B cell (primary cell): ENCODE measurements at regions not wholly inside any gene's neighbourhood (a gene's known extent, or its start where the extent isn't known, plus 50 kb on each side); places are given as distances from the start of the nearest gene placed in this dataset.

Source experiments
- ATAC-seq: fragments of 200-7000 bp; cut with Tn5 transposase; one replicate; pipeline ENCODE4 v1.10.0; 2021; ENCODE audit warnings: low read depth, mild to moderate bottlenecking, moderate number of reproducible peaks, moderate library complexity
- CTCF ChIA-PET: fragments of 350-600 bp; sonication (Branson Sonifier 250); formaldehyde crosslinking; loops from one replicate; lab custom pipeline; 2021; ENCODE audit warnings: antibody characterized with exemption, inconsistent platforms; lab: Charles Lee
- POLR2A ChIA-PET: fragments of 350-600 bp; sonication (Branson Sonifier 250); formaldehyde crosslinking; loops from one replicate; lab custom pipeline; 2021; ENCODE audit warnings: antibody characterized with exemption; lab: Charles Lee
- DNase-seq: peaks from one replicate; pipeline ENCODE4 v3.0.0; 2013
- H2AFZ ChIP-seq: 2 replicates; pipeline ENCODE4 v1.6.1; 2012; ENCODE audit warnings: mild to moderate bottlenecking, low read depth, low read length; ENCODE audit not compliant: insufficient read depth, poor library complexity, severe bottlenecking
- H3K27ac ChIP-seq, 2 donors: 1 replicate in 1 of 2; 2 replicates in 1 of 2; pipeline ENCODE4 v1.5.1; 2012 to 2013; ENCODE audit warnings: low read length in 2 of 2, mild to moderate bottlenecking in 2 of 2, moderate library complexity in 1 of 2
- H3K27me3 ChIP-seq, 4 experiments: fragments of 200-600 bp in 1 of 4; sonication (generic) in 1 of 4; replicated peaks in 1 of 4; 1 replicate in 2 of 4; 2 replicates in 2 of 4; pipeline versions ENCODE4 v1.6.1 to v1.7.0; 2013 to 2016; ENCODE audit warnings: low read length in 3 of 4, mild to moderate bottlenecking in 2 of 4, mixed read lengths in 1 of 4, moderate library complexity in 1 of 4; ENCODE audit not compliant: insufficient read depth in 4 of 4, control insufficient read depth in 3 of 4; ENCODE audit errors: control extremely low read depth in 1 of 4
- H3K36me3 ChIP-seq, 2 experiments: replicated peaks in 1 of 2; 1 replicate in 1 of 2; 2 replicates in 1 of 2; pipeline versions ENCODE4 v1.6.1 to v1.7.1; 2013; ENCODE audit warnings: low read length in 1 of 2; ENCODE audit not compliant: insufficient read depth in 2 of 2, control insufficient read depth in 1 of 2; ENCODE audit errors: control extremely low read depth in 1 of 2, extremely low read depth in 1 of 2
- H3K4me1 ChIP-seq, 2 donors: fragments of 200-600 bp in 1 of 2; sonication (generic) in 1 of 2; 1 replicate in 1 of 2; 2 replicates in 1 of 2; pipeline versions ENCODE4 v1.5.1 to v1.6.1; 2013 to 2017; ENCODE audit warnings: low read length in 2 of 2; ENCODE audit not compliant: control insufficient read depth in 2 of 2, insufficient read depth in 2 of 2
- H3K4me2 ChIP-seq: replicated peaks from 2 replicates; pipeline ENCODE3; 2012; ENCODE audit warnings: mild to moderate bottlenecking, low read depth, low read length; ENCODE audit not compliant: poor library complexity, severe bottlenecking
- H3K4me3 ChIP-seq, 5 experiments: fragments of 200-600 bp in 1 of 5; sonication (generic) in 1 of 5; 1 replicate in 3 of 5; 2 replicates in 2 of 5; pipeline versions ENCODE4 v1.5.1 to v1.7.0; 2011 to 2016; ENCODE audit warnings: low read length in 4 of 5, mild to moderate bottlenecking in 4 of 5, low read depth in 2 of 5, control low read depth in 1 of 5, moderate library complexity in 1 of 5; ENCODE audit not compliant: insufficient read depth in 1 of 5; ENCODE audit errors: control extremely low read depth in 1 of 5, extremely low read depth in 1 of 5
- H3K79me2 ChIP-seq: fragments of 200-600 bp; sonication (generic); one replicate; pipeline ENCODE4 v1.6.0; 2016; ENCODE audit warnings: low read length; ENCODE audit not compliant: control insufficient read depth, insufficient read depth
- H3K9ac ChIP-seq: fragments of 200-600 bp; sonication (generic); 2 replicates; pipeline ENCODE4 v1.6.1; 2017; ENCODE audit warnings: mild to moderate bottlenecking, low read length, moderate library complexity
- H3K9me3 ChIP-seq, 3 donors: one replicate each; pipeline versions ENCODE4 v1.6.1 to v1.7.1; 2013; ENCODE audit warnings: low read length in 2 of 3; ENCODE audit not compliant: control insufficient read depth in 2 of 3, insufficient read depth in 1 of 3; ENCODE audit errors: control extremely low read depth in 1 of 3
- H4K20me1 ChIP-seq: 2 replicates; pipeline ENCODE4 v1.6.0; 2012; ENCODE audit warnings: mild to moderate bottlenecking, low read length; ENCODE audit not compliant: insufficient read depth, control insufficient read depth, poor library complexity, severe bottlenecking
- H3K27ac Mint-ChIP-seq: one replicate; pipeline ENCODE4 v1.8.0; 2021; ENCODE audit warnings: mixed read lengths
- H3K27me3 Mint-ChIP-seq: one replicate; pipeline ENCODE4 v1.8.0; 2021; ENCODE audit warnings: mixed read lengths
- H3K4me1 Mint-ChIP-seq: one replicate; pipeline ENCODE4 v1.8.0; 2021; ENCODE audit warnings: mixed read lengths
- H3K4me3 Mint-ChIP-seq: one replicate; pipeline ENCODE4 v1.8.0; 2021; ENCODE audit warnings: mixed read lengths
- H3K9me3 Mint-ChIP-seq: one replicate; pipeline ENCODE4 v1.8.0; 2022; ENCODE audit warnings: mixed read lengths; ENCODE audit not compliant: insufficient read depth
- EZH2 ChIP-seq: IDR thresholded peaks from 2 replicates; pipeline ENCODE4 v1.6.1; 2012; ENCODE audit warnings: borderline replicate concordance, low read depth, mild to moderate bottlenecking, moderate library complexity, low read length; ENCODE audit not compliant: insufficient read depth, poor library complexity, severe bottlenecking
- WGBS: methylation state at CpG from one replicate; pipeline ENCODE4 v1.1.5; 2013; ENCODE audit warnings: missing lambda C conversion rate; ENCODE audit not compliant: insufficient coverage; 5-methylcytosine and 5-hydroxymethylcytosine counted together
- intact Hi-C: fragments of 100-400 bp; cut with micrococcal nuclease; formaldehyde crosslinking; loops from one replicate; pipeline ENCODE4 v1.10.0; 2022
- TF ChIP-seq, protein P1 (sequence below): fragments of 200-600 bp; IDR thresholded peaks from one replicate; pipeline ENCODE4 v1.8.0; 2022; ENCODE audit warnings: antibody characterized with exemption, mild to moderate bottlenecking

DNA sequence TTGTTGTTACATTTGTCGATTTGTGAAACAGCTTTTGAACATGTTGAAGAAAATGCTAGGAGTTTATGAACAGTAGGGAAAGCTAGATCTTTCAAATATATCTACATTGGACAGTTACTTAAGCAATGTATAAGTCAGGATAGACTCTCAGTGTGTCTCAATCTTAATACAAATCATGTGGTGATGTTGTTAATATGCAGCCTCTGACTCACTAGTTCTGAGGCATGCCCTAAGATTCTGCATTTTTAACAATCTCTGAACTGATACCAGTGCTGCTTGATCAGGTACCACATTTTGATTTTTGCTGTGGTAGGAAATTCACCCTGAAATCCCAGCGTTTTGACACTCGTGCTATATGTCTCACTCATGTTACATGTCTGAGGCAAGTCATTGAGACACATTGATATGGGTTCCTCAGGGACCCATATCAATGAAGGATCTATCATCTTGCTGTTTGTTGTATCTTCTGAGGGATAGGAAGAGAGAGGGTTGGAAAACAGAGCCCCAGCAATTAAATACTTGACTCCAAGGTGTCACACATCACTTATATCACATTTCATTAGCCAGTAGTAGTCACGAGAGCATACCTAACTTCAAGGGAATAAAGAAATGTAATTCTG is 597.9 kb downstream of the TAFA4 start:
- Histone ChIP-seq H3K4me1 (no peaks in the 10 kb centered on the region), H3K4me3 (no peak overlapping the region), H3K9ac (no peak overlapping the region), H3K27ac (no peak overlapping the region), H3K27me3 (no peaks in the 10 kb centered on the region), H2AFZ (no peak overlapping the region), H4K20me1 (no peaks in the 10 kb centered on the region), H3K79me2 (no peaks in the 10 kb centered on the region), H3K36me3 (no peaks in the 10 kb centered on the region), H3K4me2 (no peak overlapping the region), H3K9me3 (peaks cover 0 to 4% (median 0%) of the 10 kb centered on the region in 3 donors)
- CTCF ChIA-PET, result no interaction called here
- intact Hi-C loops, result no loop called here
- DNase-seq (no peak), ATAC-seq (no peak)
- Mint-ChIP-seq H3K4me1 (no peaks in the 10 kb centered on the region), H3K27me3 (no peaks in the 10 kb centered on the region), H3K27ac (no peak overlapping the region), H3K4me3 (no peak overlapping the region), H3K9me3 (peaks cover 2% of the 10 kb centered on the region)
- TF ChIP-seq, protein P1, sequence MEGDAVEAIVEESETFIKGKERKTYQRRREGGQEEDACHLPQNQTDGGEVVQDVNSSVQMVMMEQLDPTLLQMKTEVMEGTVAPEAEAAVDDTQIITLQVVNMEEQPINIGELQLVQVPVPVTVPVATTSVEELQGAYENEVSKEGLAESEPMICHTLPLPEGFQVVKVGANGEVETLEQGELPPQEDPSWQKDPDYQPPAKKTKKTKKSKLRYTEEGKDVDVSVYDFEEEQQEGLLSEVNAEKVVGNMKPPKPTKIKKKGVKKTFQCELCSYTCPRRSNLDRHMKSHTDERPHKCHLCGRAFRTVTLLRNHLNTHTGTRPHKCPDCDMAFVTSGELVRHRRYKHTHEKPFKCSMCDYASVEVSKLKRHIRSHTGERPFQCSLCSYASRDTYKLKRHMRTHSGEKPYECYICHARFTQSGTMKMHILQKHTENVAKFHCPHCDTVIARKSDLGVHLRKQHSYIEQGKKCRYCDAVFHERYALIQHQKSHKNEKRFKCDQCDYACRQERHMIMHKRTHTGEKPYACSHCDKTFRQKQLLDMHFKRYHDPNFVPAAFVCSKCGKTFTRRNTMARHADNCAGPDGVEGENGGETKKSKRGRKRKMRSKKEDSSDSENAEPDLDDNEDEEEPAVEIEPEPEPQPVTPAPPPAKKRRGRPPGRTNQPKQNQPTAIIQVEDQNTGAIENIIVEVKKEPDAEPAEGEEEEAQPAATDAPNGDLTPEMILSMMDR, result no peak
- TF ChIP-seq EZH2, result no peak
- no CpG with 5 or more reads among the region's 4 CpGs for WGBS
- POLR2A ChIA-PET, result no interaction called here

DNA sequence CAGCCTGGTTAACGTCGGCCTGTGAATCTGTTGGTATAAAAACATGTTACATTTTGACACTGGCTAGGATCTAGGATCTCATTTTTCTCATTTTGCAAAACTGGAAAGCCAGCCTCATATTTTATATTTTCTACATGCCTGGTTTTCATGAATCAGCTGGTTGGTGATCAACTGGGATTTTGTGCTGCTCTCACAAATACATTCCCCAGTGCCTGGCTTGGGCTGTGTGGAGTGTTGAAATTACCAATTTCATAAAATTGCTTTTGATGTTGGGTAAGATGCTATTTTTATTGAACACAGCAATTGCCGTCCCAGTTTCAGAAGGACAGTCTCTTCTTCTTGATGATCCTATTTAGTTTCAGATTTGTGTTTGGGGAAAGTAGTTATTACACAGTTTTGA is 604.3 kb downstream of the TAFA4 start:
- no peak overlapping the region for H3K9ac ChIP-seq
- H3K27ac ChIP-seq, result no peak overlapping the region
- H3K9me3 ChIP-seq, result peaks cover 0 to 9% (median 0%) of the 10 kb centered on the region in 3 donors
- H3K4me2 ChIP-seq, result no peak overlapping the region
- TF ChIP-seq, protein P1, result no peak
- no peak for TF ChIP-seq EZH2
- no peak overlapping the region for H3K4me3 Mint-ChIP-seq
- H3K36me3 ChIP-seq, result no peaks in the 10 kb centered on the region
- no peaks in the 10 kb centered on the region for H4K20me1 ChIP-seq
- H3K4me3 ChIP-seq, result no peak overlapping the region
- H3K9me3 Mint-ChIP-seq, result peaks cover 2% of the 10 kb centered on the region
- H3K27me3 Mint-ChIP-seq, result no peaks in the 10 kb centered on the region
- WGBS, result no CpG with 5 or more reads among the region's 3 CpGs
- no peaks in the 10 kb centered on the region for H3K4me1 Mint-ChIP-seq
- H3K27me3 ChIP-seq, result no peaks in the 10 kb centered on the region
- no peak overlapping the region for H2AFZ ChIP-seq
- H3K27ac Mint-ChIP-seq, result no peak overlapping the region
- intact Hi-C loops, result no loop called here
- no peak for ATAC-seq
- ChIA-PET CTCF (no interaction called here), POLR2A (no interaction called here)
- no peak for DNase-seq
- no peaks in the 10 kb centered on the region for H3K4me1 ChIP-seq
- H3K79me2 ChIP-seq, result no peaks in the 10 kb centered on the region
